IMR-90 (cell line): ENCODE measurements at regions not wholly inside any gene's neighbourhood (a gene's known extent, or its start where the extent isn't known, plus 50 kb on each side); places are given as distances from the start of the nearest gene placed in this dataset.

Experiments
- BHLHE40 ChIP-seq: fragments of 150-350 bp; IDR thresholded peaks from 2 replicates; pipeline ENCODE4 v1.6.1; 2016; ENCODE audit warnings: mild to moderate bottlenecking, low read depth, low read length
- CTCF ChIP-seq: conservative IDR thresholded peaks from 2 replicates; pipeline ENCODE4 v1.5.1; 2012; ENCODE audit warnings: mild to moderate bottlenecking, low read depth, low read length, improper control_type of control experiment
- MXI1 ChIP-seq: IDR thresholded peaks from 2 replicates; pipeline ENCODE4 v1.6.1; 2012; ENCODE audit warnings: low read depth, mild to moderate bottlenecking, low read length, moderate library complexity, borderline replicate concordance
- NFE2L2 ChIP-seq: fragments of 150-350 bp; IDR thresholded peaks from 2 replicates; pipeline ENCODE4 v1.6.1; 2016; ENCODE audit warnings: low read depth, mild to moderate bottlenecking, low read length
- POLR2A ChIP-seq: IDR thresholded peaks from 2 replicates; pipeline ENCODE4 v1.6.1; 2012; ENCODE audit warnings: mild to moderate bottlenecking, low read depth, low read length
- RAD21 ChIP-seq: IDR thresholded peaks from 2 replicates; pipeline ENCODE4 v1.6.1; 2012; ENCODE audit warnings: low read length, improper control_type of control experiment
- RCOR1 ChIP-seq: IDR thresholded peaks from 2 replicates; pipeline ENCODE4 v1.6.1; 2012; ENCODE audit warnings: mild to moderate bottlenecking, low read length, improper control_type of control experiment; ENCODE audit not compliant: insufficient replicate concordance
- SMC3 ChIP-seq: fragments of 150-350 bp; IDR thresholded peaks from 2 replicates; pipeline ENCODE4 v1.6.1; 2016; ENCODE audit warnings: low read depth, mild to moderate bottlenecking, antibody characterized with exemption, low read length, moderate library complexity
- USF2 ChIP-seq: fragments of 150-350 bp; IDR thresholded peaks from 2 replicates; pipeline ENCODE4 v1.6.1; 2017; ENCODE audit warnings: mild to moderate bottlenecking, antibody characterized with exemption, low read length, low read depth

GRCh38 chr15:53114960-53115359 lies 324.8 kb upstream of the ONECUT1 start:
- no peak for TF ChIP-seq CTCF
- TF ChIP-seq POLR2A, result no peak
- TF ChIP-seq RAD21, result no peak
- TF ChIP-seq USF2, result no peak
- no peak for TF ChIP-seq RCOR1
- TF ChIP-seq BHLHE40, result no peak
- no peak for TF ChIP-seq NFE2L2
- TF ChIP-seq MXI1, result no peak
- TF ChIP-seq SMC3, result no peak
